CD4-positive, alpha-beta T cell treated with Interleukin-2 at 100 ng/mL for 4 hours (primary cell): ENCODE measurements at regions not wholly inside any gene's neighbourhood (a gene's known extent, or its start where the extent isn't known, plus 50 kb on each side); places are given as distances from the start of the nearest gene placed in this dataset.

ENCODE experiments used
- DNase-seq: peaks from one replicate; pipeline ENCODE4 v3.0.0-alpha.2; 2020; ENCODE audit warnings: low spot score

DNA sequence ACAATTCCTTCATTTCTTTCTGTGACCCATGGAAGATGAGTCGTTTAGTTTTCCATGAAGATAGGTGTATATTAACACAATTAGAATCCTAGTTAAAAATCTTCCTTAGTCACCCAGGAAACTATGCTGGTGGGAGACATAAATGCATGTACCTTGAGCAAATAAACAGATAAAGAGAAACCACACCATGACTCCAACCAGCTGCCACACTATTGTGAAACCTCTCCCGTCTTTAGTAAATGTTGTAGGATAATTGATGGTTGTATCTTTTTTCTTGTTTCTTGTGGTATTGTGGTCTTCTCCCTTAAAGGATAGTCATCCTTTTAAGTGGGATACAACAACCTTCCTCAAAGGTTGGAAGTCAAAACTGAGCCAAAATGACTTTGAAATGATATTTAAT, 103.8 kb upstream of the LEF1 start:
- no peak for DNase-seq

DNA sequence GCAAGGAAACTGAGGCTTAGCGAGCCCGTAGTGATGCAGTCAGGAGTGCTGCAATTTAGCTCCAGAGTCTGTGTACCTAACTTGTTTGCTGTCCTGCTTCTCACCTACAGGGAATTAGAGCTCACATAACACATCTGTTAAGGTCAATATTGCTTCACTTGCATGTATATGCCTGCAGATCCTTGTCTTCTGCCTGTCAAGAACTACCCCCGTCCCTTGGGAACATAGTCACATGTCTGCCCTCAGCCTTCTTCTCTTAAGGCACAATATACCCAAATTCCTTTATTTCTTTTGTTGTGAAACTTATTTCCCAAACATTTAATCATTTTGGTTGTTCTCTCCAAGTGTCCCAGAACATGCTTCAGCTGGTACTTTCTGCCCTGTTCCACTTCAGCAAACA, 103.3 kb upstream of the LEF1 start:
- DNase-seq = no peak

DNA sequence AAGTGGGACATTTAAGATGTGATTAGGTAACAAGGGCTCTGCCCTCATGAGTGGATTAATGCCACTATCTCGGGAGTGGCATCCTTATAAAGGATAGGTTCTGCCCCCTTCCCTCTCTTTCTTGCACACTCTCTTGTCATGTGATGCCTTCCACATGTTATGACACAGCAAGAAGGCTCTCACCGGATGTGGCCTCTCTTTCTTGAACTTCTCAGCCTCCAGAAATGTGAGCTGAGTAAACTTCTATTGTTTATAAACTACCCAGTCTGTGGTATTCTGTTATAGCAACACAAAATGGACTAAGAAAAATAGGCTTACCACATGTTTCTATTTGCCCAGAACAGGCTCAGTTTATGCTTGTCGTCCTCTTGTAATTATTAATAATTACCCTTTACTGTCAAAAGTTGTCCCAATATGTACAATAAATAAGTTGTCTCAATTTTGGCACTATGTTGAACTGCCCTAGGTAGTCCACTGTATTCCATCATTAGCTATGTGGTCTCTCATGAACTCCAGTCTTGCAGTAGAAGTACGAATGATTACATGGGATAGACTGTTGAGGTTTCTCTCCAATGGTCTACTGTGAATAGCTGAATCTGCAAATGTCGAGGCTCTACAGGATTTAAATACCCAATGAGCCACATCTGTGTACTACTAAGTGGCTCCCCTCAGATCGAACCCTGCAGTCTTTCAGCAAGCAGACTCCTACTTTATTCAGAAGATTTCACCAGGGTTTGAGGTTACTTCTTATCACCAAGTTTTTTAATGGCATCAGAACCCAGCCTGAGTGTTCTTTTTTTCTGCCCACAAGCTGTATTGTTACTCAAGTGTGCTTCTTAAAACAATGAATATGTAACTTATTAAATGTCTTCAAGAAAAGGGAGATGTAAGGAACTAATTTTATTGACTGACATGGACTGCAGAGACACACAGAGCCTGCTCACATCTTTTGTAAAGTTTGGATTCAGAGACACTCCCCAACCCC, 102.0 kb upstream of the LEF1 start:
- DNase-seq = no peak

DNA sequence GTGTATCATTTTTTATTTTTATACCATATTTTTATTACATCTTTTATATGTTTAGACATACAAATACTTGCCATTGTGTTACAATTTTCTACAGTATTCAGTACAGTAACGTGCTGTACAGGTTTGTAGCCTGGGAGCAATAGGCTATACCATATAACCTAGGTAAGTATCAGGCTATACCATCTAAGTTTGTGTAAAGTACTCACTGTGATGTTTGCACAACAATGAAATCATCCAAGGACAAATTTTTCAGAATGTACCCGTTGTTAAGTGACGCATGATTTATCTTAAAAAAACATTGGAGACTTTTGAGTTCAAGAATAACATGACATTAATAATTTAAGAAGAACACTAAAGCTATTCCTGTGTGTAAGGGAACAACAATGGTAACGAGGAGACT, 96.0 kb upstream of the LEF1 start:
- no peak for DNase-seq

DNA sequence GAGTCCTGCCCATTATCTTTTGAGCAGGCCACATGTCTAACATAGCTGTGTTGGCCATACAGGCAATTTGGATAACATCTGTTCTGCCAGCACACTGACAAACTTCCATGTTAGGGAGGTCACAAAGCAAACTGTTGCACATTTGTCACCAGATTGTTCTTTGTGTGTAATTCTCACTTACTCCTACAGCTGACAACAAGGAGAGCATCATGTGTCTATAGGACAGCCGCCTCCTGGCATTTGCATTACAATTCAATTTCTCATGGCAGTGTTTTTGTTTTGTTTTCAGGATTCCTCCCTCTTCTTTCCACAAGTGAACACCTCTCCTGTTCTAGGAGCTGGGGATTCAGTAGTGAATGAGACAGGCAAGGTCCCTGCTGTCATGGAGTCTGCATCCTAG, 94.3 kb upstream of the LEF1 start:
- no peak for DNase-seq

DNA sequence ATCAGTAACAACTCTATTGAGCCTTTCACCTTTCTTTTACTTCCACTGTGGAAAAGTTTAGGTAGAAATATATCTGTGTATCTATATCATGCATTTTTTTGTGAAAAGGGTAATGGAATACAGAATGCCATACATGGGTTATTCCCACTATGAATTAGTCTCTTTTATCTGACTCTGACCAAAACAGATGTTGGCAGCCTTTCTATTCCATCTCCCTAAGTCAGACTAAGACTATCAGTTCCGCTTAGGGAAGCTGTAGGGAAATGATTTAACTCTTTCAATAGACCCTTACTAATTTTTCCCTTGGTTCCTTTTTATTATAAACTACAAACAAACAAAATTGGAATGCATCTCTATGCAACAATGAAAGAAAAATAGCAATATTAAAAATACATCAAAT, 92.3 kb upstream of the LEF1 start:
- DNase-seq = no peak

DNA sequence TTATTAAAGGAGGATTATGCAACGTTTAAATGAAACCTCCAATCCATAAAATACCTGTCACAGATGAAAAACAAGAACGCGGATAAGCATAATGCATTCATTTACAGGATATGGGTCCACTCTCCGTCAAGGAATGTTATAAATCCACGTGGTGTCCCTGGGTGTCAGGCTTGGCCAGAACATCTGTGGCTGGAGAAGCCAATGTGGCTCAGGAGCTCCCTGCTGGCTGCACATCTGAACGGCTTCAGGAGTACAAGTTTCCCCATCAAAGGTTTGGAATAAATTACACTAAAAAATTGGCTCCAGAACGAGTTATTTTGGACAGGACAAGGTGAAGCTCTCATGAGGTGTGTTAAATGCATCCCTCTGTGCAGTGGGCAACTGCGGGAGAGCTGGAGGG, 87.8 kb upstream of the LEF1 start:
- DNase-seq = no peak

DNA sequence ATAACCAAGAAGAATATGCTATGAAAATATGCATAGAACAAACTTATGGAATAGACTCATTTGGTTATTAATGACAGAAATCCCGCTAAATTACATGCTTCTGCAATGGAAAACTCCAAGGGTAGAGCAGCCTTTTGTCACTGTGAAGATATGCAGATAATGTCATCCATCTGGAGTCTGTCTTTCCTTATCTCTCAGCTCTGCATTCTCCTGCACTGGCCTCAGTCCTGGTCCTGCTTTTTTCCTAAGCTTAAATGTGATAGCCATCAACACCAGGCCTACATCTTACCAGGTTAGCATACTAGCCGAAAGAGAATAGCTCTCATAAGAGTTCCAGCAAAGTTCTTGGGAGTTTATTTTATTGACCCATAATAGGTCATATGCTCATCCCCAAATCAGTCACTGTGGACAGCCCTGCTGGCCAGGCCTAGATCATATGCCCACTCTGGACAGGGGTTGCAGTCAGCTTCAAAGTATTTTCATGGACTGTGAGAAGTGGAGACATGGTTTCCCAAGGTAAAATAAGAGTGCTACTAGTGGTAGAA, 86.5 kb upstream of the LEF1 start:
- DNase-seq = no peak

DNA sequence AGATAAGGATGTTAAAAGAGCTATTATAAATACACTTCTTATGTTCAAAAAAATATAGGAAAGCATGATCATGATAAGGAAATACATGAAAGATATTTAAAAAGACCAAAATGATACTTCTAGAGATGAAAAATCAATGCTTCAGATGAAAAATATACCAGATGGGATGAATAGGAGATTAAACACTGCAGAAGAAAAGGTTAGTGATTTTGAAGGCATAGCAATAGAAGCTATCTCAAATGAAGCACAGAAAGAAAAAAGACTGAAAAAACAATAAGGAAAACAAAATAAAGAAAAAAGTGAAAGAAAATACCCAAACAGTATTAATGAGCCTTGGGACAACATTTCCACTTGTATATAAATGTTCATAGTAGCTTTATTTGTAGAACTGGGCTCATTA, 80.7 kb upstream of the LEF1 start:
- no peak for DNase-seq

DNA sequence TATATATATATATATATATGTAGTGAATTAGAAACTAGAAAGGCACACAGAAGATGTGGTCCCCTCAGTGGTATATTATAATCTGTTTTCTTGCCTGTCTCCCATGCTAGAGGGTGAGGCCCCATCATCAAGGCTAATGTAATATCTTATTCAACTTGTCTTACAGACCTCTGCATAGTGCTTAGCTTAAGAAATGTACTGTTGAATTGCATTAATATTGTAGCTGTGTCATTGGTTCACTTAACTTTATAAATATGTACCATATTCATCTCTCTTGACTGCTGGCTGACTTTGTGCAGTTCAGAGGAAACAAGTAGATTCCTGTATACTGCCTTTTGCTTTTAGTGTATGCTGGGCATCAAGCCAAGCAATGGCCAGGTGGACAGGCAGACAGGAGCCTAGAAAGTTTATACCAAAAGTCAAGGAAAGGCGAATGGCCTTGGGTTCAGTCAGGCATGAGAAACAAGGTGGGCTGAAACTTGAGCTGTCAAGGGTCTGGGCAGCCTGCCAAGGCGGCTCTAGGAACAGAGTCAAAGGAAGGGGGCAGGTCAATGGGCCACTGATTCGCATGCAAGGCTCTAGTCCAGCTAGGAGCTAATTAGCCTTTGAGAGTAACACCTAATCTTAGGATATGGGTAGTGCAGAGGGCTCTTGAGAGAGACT, 78.8 kb upstream of the LEF1 start:
- DNase-seq = no peak

DNA sequence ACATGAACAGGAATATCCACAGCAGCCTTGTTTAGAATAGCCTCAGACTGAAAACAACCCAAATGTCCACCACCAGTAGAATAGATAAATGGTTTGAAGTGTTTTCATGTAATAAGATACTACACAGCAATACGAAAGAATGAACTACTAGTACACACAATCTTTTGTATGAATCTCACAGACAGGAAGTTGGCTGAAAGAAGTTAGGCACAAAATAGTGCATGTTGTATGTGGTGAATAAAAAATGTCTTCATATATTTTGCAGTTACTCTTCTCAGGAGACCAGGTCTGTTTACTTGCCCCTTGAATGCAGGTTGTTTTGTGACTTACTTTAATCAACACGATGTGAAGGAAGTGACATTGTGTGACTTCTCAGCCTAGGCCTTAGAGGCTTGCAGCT, 75.9 kb upstream of the LEF1 start:
- DNase-seq = no peak

DNA sequence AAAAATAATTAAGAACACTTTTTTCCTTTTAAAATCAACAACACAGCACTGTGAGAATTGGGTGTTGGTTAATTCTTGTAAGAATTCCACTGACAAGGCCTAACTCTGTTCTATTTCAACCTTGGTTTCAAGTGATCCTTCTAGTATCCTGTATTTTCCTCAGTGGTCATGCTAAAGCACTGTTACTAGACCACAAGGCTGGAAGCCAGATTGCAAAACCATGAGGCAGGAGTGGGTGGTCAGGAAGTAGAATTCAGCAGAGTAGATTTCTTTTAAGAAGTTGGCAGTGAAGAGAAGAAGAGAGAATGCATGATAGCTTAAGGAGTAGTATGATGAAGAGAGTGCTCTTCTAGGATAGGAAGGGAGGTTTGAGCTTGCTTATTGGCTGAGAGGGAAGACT, 71.6 kb upstream of the LEF1 start:
- DNase-seq = no peak

DNA sequence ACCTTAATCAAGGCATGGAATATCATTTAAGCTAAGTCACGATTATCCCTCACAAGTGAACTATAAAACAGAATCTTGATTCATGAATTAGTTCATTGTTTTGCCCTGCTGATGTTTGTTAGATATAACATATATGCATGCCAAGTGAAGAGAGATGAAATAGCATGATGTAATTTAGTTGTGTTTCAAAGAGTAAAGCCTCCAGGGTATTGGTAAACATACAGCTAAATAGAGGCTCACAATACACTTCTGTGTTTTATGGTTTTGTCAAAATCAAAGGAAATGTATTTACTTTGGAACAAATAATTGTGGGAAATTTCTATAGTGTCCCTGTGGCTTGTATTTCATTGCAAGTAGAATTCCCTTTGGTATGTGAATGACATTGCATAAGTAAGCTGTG, 69.0 kb upstream of the LEF1 start:
- DNase-seq = no peak

DNA sequence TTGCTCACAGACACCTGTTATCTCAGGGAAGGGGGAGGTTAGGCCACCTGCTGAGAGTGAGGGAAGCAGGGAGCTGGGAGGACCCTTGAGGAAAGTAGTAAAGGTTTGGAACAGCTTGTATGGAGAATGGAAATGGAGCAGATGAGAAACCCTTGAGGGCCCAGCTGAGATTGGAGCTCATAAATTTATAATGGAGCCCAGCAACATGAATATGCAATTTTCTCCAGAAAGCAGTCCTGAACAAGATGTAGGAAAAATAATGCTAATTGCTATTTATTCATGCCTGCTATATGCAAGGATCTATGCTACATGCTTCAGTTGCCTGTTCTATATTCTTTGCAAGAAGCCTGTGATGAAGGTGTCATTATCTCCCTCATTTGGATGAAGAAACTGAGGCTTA, 67.5 kb upstream of the LEF1 start:
- no peak for DNase-seq

DNA sequence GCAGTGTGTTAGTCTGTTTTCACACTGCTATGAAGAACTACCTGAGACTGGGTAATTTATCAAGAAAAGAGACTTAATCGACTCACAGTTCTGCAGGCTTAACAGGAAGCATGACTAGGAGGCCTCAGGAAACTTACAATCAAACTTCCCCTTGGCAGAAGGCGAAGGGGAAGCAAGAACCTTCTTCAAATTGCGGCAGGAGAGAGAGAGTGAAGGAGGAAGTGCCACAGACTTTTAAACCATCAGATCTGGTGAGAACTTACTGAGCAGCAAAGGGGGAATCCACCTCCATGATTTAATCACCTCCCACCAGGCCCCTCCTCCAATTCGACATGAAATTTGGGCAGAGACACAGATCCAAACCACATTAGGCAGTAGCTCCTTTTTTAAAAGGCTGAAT, 59.2 kb upstream of the LEF1 start:
- DNase-seq = no peak

DNA sequence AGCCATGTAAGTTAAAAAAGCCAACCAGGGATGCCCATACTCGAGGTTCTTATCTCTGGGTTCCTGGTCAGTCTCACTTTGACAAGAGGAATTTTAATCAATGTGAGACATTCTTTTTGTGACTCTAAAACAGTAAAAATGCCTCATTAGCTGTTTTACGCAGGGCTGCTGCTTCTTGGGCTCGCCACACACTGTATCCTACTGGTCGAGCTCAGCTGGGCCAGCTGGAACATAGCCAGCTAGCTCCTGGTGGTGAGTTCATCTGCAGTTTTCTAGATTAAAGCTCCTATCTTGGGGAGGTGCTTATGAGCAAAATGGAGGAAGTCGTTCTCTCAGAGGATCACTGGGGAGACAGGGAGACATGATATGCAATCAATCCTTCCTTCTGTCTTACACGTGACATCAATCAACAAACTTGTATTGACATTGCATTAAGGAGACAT, 55.9 kb upstream of the LEF1 start:
- DNase-seq = no peak

DNA sequence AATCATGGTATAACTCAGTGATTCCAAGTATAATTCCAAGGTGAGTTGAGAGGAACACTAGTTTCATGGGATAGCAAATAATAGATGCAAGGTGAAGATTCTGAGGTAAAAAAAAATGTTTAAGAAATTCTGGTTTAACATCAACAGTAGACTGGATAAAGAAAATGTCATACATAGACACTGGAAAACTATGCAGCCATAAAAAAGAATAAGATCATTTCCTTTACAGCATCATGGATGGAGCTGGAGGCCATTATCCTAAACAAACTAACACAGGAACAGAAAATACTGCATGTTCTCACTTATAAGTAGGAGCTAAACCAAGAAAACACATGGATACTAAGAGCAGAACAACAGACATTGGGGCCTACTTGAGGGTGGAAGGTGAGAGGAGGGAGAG, 54.6 kb upstream of the LEF1 start:
- no peak for DNase-seq

DNA sequence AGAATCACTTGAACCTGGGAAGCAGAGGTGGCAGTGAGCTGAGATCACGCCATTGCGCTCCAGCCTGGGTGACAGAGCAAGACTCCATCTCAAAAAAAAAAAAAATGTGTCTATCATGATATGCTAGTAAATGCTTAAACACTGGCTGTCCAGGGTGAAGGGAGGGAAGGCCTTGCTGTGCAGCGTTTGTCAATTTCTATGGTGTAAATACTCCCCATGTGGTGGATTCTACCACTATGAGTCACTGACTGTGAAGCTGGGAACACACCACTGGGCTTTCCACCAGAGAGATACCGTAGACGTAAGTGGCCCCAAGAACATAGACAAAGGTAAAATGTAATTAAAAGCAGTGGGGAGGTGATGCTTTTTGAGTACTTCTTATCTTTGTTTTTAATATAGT, 51.3 kb upstream of the LEF1 start:
- no peak for DNase-seq
